ENCODE measurements at regions not wholly inside any gene's neighbourhood (a gene's known extent, or its start where the extent isn't known, plus 50 kb on each side); places are given as distances from the start of the nearest gene placed in this dataset.
"Not testable (repeated sequence)": the region's sequence is repeated elsewhere in the genome, so short reads cannot be mapped to it uniquely, and the experiment has no call there.

GRCh38 chrX:93055264-93055663 is 618.1 kb downstream of the NAP1L3 start:
- not testable (repeated sequence) for H3K4me3 ChIP-seq; DNase-seq (ENCODE audit: low spot score); H3K9ac ChIP-seq; H3K27ac Mint-ChIP-seq; H3K4me1 Mint-ChIP-seq; H3K9me3 Mint-ChIP-seq; H4K20me1 ChIP-seq (ENCODE audit: low read depth); H3K4me3 Mint-ChIP-seq; H3K36me3 ChIP-seq; H2AFZ ChIP-seq (replicated peaks); H3K4me2 ChIP-seq; H3F3A ChIP-seq (ENCODE audit: low read depth); H3K4me1 ChIP-seq; H3K27ac ChIP-seq; H3K79me2 ChIP-seq (ENCODE audit: low read depth); H3K27me3 ChIP-seq; H3K36me3 Mint-ChIP-seq; H3K27me3 Mint-ChIP-seq (ENCODE audit: insufficient read depth, low read depth); H3K9me3 ChIP-seq (ENCODE audit: low read depth)

DNA sequence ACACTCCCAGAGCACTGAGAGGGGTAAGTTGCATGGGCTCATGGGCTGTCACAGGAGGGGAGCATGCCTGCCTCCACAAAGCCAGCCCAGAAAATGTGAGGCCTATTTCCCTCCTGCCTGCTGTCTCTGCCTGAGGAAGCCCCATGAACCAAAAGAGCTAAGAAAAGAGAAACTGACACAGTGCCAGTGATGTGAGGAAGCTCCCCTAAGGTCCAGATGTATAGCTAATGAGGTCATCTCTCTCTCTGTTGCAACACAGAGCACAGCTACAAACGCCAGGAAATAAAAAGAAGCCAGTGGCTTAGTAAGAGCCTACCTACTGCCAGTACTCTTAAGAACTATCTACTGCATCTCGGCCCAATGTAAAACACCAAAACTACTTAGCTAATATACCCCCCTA is 653.5 kb downstream of the NAP1L3 start:
- not testable (repeated sequence) for H3K79me2 ChIP-seq (ENCODE audit: low read depth); H4K20me1 ChIP-seq (ENCODE audit: low read depth); DNase-seq (ENCODE audit: low spot score); H3K27ac Mint-ChIP-seq; H3K36me3 ChIP-seq; H3K9me3 ChIP-seq (ENCODE audit: low read depth); H2AFZ ChIP-seq (replicated peaks); H3F3A ChIP-seq (ENCODE audit: low read depth); H3K4me2 ChIP-seq; H3K4me3 ChIP-seq; H3K9ac ChIP-seq; H3K4me3 Mint-ChIP-seq; H3K27me3 ChIP-seq; H3K36me3 Mint-ChIP-seq; H3K27me3 Mint-ChIP-seq (ENCODE audit: insufficient read depth, low read depth); H3K27ac ChIP-seq; H3K4me1 Mint-ChIP-seq; H3K9me3 Mint-ChIP-seq; H3K4me1 ChIP-seq

DNA sequence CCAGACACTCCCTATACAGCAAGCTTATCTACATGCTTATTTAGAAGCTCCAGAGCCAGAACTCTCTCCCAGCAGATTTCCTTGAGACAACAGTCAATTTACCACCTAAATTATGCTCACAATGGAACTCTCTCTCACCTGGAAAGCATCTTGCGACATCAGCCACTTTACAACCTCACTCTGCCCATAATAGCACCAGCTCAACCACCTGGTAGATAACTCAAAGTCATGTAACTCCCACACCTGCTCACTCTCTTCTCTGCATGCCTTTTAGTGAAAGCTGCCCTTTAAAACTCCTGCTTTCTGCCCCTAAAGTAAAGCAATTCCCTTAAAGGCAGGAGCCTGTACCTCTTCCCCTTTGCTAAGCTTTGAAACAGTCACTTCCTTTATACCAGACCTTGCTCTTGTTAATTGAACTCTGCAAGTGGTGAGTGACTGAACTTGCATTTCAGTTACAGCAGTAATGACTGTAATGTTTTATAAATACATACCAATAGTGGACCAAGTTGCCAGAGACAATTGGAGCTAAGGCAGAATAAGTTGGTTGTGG is 658.8 kb downstream of the NAP1L3 start:
- H2AFZ ChIP-seq (replicated peaks); H3K27me3 Mint-ChIP-seq (ENCODE audit: insufficient read depth, low read depth); H3K9me3 ChIP-seq (ENCODE audit: low read depth); H3K27ac ChIP-seq; H3K79me2 ChIP-seq (ENCODE audit: low read depth); H3K9me3 Mint-ChIP-seq; H3K36me3 Mint-ChIP-seq; DNase-seq (ENCODE audit: low spot score); H3K27ac Mint-ChIP-seq; H3K9ac ChIP-seq; H3K4me3 ChIP-seq; H3K4me3 Mint-ChIP-seq; H4K20me1 ChIP-seq (ENCODE audit: low read depth); H3F3A ChIP-seq (ENCODE audit: low read depth); H3K36me3 ChIP-seq; H3K27me3 ChIP-seq; H3K4me2 ChIP-seq; H3K4me1 ChIP-seq; H3K4me1 Mint-ChIP-seq: not testable (repeated sequence)

Measured in neural progenitor cell (in vitro differentiated cells).